Stimulated activated CD8-positive, alpha-beta memory T cell treated with anti-CD3 and anti-CD28 coated beads, Interleukin-7, amount 100 ng/mL, for 48 hours (primary cell): ENCODE measurements at regions not wholly inside any gene's neighbourhood (a gene's known extent, or its start where the extent isn't known, plus 50 kb on each side); places are given as distances from the start of the nearest gene placed in this dataset.

Experiments
- DNase-seq, 2 donors: peaks; one replicate each; pipeline ENCODE4 v3.0.0-alpha.2; 2020; ENCODE audit warnings: low read depth in 1 of 2; ENCODE audit errors: extremely low read depth in 1 of 2

DNA sequence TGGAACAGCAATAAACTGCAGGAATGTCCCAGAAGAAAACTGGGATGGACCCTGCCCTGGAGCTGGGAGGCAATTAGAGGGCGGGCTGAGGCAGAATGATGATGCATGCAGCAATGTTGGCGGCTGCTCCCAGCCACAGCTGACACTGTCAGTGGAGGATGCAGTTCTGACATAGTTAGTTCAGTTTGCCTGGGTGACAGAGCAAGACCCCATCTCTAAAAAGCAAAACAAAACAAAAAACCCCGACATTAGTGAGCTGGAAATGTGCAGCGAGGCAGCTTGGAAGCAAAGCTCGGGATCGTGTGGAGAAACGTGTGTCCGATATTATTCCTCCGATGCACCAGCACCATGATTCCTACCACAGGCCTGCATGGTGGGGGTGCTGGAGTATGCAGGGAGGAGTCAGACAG, 110.1 kb upstream of the UQCRFS1 start:
- DNase-seq, result no peak

DNA sequence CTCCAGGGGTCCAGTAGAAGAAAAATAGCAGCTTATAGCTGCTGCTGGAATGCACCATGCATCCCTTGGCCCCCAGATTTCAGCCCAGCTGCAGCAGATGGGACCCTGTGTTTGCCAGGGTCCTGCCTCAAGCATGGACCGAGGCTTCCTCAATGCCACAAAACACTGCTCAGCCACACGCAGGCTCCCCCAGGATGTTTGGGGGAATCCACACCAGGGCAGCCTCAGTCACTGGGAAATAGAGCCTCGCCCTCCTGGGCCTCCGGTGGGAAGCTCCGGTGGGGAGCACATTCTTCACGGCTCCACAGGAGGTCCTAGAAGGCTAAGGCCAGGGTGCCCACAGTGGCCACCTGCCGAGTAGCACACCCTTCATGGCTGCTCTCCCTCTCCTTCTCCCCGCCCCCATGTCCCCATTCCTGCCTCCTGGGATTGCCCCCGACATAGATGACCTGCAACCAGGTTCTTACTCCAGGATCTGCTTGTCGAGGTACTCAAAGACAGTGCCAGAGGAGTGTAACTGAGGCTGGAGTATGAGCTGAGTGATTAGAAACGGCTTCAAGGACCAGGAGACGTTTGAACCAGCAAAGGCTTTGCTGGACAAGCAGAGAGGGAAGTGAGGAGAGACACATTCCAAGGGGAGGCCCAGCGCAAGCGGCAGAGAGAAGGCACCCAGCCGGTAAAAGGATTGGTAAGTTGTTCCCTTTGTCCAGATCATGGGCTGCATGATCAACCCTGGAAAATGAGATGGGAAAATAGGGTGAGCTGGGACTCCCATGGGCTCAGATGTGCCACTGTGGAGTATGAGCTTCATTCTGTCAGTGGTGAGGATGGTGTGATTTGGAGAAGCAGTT, 110.7 kb upstream of the UQCRFS1 start:
- DNase-seq, result no peak

- DNase-seq, result no peak
Observed at GRCh38 chr19:29324291-29324680, 111.3 kb upstream of the UQCRFS1 start.

- DNase-seq, result no peak
Observed at GRCh38 chr19:29324717-29325116, 111.8 kb upstream of the UQCRFS1 start.

GRCh38 chr19:29325241-29325975, 112.5 kb upstream of the UQCRFS1 start:
- DNase-seq, result no peak

DNA sequence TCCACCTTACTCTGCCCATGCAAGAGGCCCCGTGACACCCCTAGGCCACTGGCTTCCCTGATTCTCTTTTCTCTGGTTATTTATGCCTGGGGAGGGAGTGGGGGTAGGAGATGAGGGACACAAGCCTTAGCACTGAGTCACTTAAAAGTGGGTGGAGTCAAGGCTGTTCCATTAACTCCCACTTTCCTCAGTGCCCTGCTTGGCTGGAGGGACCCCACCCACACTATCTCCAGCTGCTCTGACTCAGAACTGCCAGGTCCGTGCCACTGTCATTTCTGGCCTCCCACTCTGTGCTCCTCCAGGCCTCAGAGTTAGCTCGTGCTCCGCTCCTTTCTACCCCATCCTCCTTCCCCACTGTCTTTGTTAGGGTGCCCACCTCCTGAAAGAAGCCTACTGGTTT, 113.4 kb upstream of the UQCRFS1 start:
- no peak for DNase-seq

GRCh38 chr19:29326849-29327840, 114.2 kb upstream of the UQCRFS1 start:
- DNase-seq, result no peak

DNA sequence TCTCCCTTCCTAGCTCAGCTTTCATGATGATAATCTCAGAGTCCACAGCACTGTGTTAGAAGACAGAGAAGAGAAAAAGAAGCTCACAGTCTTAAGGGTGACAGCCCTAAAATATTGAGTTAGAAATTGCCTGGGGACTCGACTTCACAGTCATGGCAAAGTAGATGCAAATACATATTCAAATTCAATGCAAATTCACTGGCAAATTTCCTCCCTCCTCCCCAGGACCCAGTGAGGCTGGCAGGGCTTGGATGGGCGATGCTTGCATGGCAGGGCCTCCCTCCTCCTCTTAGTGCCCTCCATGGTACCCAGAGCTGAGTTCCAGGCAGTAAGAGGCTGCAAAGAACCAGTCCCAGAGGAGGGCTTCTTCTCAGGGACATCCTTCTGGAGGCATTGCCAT, 115.6 kb upstream of the UQCRFS1 start:
- no peak for DNase-seq

DNA sequence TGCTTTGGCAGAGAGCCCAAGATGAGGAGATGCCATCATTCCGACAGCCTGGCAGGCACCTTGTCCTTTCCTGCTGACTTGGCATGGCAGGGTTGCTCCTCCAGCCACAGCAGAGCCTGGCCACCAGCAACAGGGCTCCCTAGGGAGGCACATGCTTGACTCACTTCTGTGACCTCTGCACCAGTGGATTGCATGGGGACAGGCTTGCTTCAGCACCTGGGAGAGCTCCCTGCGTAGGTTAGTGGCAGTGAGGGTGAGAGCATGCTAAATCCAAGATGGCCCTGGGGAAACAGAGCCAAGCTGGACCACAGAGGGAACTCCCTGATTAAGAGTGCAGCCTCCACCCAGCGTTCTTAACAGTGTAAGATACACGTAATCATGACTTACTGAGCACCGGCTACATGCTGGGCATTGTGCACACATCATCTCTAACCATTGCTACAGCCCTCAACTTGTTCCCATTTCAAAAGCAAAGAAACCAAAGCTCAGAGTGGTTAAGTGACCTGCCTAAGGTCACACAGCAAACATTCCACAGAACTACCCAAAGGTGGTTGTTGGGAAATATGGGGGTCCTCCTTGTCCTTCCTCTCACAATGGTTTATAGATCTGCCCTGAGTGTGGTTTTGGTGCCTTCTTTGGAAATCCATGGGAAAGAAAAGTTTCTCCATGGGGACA, 116.6 kb upstream of the UQCRFS1 start:
- no peak for DNase-seq

- DNase-seq, result no peak
Observed at GRCh38 chr19:29336425-29336824, 123.5 kb upstream of the UQCRFS1 start.

DNA sequence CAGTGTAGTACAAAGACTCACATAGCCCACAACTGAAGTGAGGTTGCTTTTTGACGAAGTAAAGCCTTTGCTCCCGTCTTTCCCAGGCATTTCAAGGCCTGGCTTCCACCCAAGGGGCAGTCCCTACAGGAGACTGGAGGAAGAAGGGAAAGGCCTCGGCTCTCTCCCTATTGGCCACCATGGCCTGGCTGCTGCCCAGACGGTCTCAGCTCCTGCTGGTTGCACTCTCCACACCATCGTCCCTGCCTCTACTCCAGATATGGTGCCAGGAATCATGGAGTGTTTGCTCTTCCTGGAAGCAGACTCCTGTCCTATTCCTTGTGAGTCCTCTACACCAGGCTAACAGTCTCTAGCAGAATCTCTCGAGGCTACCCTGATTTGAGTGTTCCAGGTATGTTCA, 124.1 kb upstream of the UQCRFS1 start:
- no peak for DNase-seq

DNA sequence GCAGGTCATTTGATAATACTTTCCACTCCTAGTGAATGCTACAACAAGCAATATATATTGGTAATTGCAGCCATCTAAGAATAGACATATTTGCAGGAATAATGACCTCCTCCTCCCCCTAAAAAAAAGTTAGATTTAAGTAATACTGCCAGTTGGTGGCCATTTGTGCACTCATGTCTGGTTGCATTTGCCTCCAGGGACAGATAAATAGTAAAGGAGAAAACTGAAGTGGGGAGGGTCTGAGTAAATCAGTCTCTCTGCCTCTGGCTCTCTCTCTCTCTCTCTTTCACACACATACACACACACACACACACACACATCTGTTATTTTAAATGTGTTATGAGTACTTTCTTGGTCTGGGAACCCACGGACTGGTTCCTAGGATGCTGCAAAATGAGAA, 125.5 kb upstream of the UQCRFS1 start:
- DNase-seq, result no peak

DNA sequence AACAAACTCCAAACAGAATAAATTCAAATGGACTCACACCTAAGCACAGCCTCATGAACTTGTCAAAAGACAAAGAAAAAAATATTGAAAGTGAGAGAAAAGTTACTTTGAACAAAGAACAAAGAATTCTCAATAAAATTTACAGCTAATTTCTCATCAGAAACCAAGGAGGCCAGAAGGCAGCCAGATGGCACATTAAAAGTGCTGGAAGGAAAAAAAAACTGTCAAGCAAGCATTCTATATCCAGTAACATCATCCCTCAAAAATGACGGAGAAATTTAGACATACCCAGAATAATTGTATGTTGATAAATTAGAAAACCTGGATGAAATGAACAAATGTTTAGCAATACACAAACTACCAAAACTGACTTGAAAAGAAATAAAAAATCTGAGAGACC, 129.8 kb upstream of the UQCRFS1 start:
- DNase-seq, result no peak

- DNase-seq, result no peak
Observed at GRCh38 chr19:29364224-29364726, 151.3 kb upstream of the UQCRFS1 start.

DNA sequence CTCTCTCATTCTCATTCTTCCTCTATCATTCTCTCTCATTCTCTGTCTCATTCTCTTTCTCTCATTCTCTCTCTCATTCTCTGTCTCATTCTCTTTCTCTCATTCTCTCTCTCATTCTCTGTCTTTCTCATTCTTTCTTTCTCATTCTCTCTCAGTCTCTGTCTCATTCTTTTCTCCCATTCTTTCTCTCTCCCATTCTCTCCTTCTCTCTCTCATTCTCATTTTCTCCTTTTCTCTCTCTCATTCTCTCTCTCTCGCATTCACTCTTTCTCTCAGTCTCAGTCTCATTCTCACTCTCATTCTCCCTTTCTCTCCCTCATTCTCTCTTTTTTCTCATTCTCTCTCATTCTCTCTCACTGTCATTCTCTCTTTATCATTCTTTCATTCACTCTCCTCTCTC, 152.0 kb upstream of the UQCRFS1 start:
- DNase-seq, result no peak

DNA sequence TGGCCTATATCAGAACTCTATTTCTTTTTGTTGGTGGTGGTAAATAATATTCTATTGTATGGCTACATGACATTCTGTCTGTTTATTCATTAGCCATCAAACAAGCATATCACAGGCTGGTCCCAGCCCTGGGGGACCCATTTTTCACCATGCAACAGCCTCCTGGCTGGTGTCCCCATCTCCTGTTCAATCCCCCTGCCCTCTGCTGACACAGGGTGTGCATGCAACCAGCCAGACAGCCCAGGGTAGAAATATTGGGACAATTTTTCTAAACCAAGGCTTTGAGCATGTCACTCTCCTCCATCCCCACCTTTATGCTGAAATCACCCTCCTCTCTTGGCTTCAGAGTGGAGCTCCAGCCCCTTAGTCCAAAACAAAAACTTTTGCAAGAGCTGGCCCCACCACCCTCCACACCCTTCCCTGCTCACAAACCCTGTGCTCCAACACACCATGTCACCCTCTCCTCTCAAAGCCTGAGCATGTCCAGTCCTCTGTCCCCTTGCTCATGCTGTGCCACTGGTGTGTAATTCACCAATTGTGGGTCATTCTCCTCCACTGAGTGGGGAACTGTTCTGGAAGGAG, 153.0 kb upstream of the UQCRFS1 start:
- DNase-seq, result no peak

- DNase-seq, result no peak
Observed at GRCh38 chr19:29366757-29367156, 153.8 kb upstream of the UQCRFS1 start.

GRCh38 chr19:29367791-29368222, 154.9 kb upstream of the UQCRFS1 start:
- no peak for DNase-seq

- DNase-seq, result no peak
Observed at GRCh38 chr19:29370276-29370675, 155.5 kb upstream of the VSTM2B start.
